HCT116 (cell line): ENCODE measurements at regions not wholly inside any gene's neighbourhood (a gene's known extent, or its start where the extent isn't known, plus 50 kb on each side); places are given as distances from the start of the nearest gene placed in this dataset.

Experiments
- ATAC-seq: fragments of 200-7000 bp; cut with Tn5 transposase; 2 replicates; pipeline ENCODE4 v1.9.1; 2020; ENCODE audit warnings: mild to moderate bottlenecking, moderate library complexity
- BruUV-seq: library from RNA; stranded (reverse); fragments of 400-500 nt; replicated peaks from 2 replicates; lab custom pipeline; 2021; lab: Mats Ljungman, UMichigan
- CTCF ChIA-PET: fragments of 300-600 bp; sonication (Branson Sonifier 250); formaldehyde crosslinking; loops from one replicate; lab custom pipeline; 2021; ENCODE audit warnings: antibody characterized with exemption; lab: Charles Lee
- POLR2A ChIA-PET: fragments of 300-600, 350-600 bp; sonication (Branson Sonifier 250); formaldehyde crosslinking; loops from one replicate; lab custom pipeline; 2021; ENCODE audit warnings: antibody characterized with exemption; lab: Charles Lee
- RAD21 ChIA-PET, 2 experiments: fragments of 300-600 bp; sonication (Branson Sonifier 250); formaldehyde crosslinking; loops; one replicate each; lab custom pipeline; 2023; ENCODE audit warnings: low total read pairs in 2 of 2; ENCODE audit not compliant: uncharacterized antibody in 2 of 2, unreplicated experiment in 2 of 2, low non-redundant PET in 1 of 2; lab: Charles Lee
- DNase-seq: peaks from one replicate; pipeline ENCODE4 v3.0.0-alpha.2; 2010; ENCODE audit warnings: low read depth, low spot score
- H2AFZ ChIP-seq: fragments of 200-600 bp; shearing (Covaris generic), sonication (generic); 2 replicates; pipeline ENCODE4 v1.6.1; 2017; ENCODE audit warnings: low read depth, mixed run types, mixed read lengths, antibody characterized with exemption, low read length; ENCODE audit not compliant: poor library complexity, severe bottlenecking
- H3K27ac ChIP-seq: 2 replicates; pipeline ENCODE4 v1.5.1; 2012; ENCODE audit warnings: low read depth, low read length
- H3K27me3 ChIP-seq: fragments of 200-600 bp; sonication (generic); 2 replicates; pipeline ENCODE4 v1.6.1; 2016; ENCODE audit warnings: mixed run types, low read length, mixed read lengths; ENCODE audit not compliant: insufficient read depth
- H3K36me3 ChIP-seq, 2 experiments: fragments of 200-500 bp in 1 of 2; fragments of 200-600 bp in 1 of 2; sonication (Bioruptor generic) in 1 of 2; sonication (generic) in 1 of 2; 2 replicates each; pipeline versions ENCODE4 v1.5.1 to v1.6.1; 2014 to 2016; ENCODE audit warnings: low read length in 2 of 2, inconsistent platforms in 1 of 2, mixed read lengths in 1 of 2, mixed run types in 1 of 2; ENCODE audit not compliant: insufficient read depth in 2 of 2, control insufficient read depth in 1 of 2
- H3K4me1 ChIP-seq, 2 experiments: fragments of 200-600 bp in 1 of 2; sonication (generic) in 1 of 2; 2 replicates each; pipeline versions ENCODE4 v1.5.1 to v1.6.1; 2012 to 2017; ENCODE audit warnings: low read length in 2 of 2, inconsistent platforms in 1 of 2, mild to moderate bottlenecking in 1 of 2, mixed read lengths in 1 of 2, mixed run types in 1 of 2, moderate library complexity in 1 of 2; ENCODE audit not compliant: insufficient read depth in 2 of 2, control insufficient read depth in 1 of 2
- H3K4me2 ChIP-seq: fragments of 200-600 bp; sonication (generic); 2 replicates; pipeline ENCODE4 v1.6.1; 2017; ENCODE audit warnings: mixed run types, low read length, mixed read lengths
- H3K4me3 ChIP-seq, 2 experiments: fragments of 200-600 bp in 1 of 2; sonication (generic) in 1 of 2; replicated peaks in 1 of 2; 2 replicates each; pipeline ENCODE4 v1.5.1; 2011 to 2016; ENCODE audit warnings: low read length in 2 of 2, control low read depth in 1 of 2, low read depth in 1 of 2, mild to moderate bottlenecking in 1 of 2, mixed read lengths in 1 of 2, mixed run types in 1 of 2
- H3K79me2 ChIP-seq: fragments of 200-600 bp; sonication (generic); 2 replicates; pipeline ENCODE4 v1.6.1; 2017; ENCODE audit warnings: mild to moderate bottlenecking, mixed run types, low read length, moderate library complexity, mixed read lengths; ENCODE audit not compliant: insufficient read depth
- H3K9ac ChIP-seq: fragments of 200-600 bp; sonication (generic); 2 replicates; pipeline ENCODE4 v1.6.1; 2016; ENCODE audit warnings: low read length, mixed read lengths
- H3K9me2 ChIP-seq: fragments of 200-600 bp; sonication (generic), shearing (Covaris generic); 2 replicates; pipeline ENCODE4 v1.6.1; 2017; ENCODE audit warnings: mixed run types, mild to moderate bottlenecking, moderate library complexity; ENCODE audit not compliant: insufficient read depth
- H3K9me3 ChIP-seq, 2 experiments: fragments of 200-500 bp in 1 of 2; fragments of 200-600 bp in 1 of 2; sonication (Bioruptor generic) in 1 of 2; sonication (generic) in 1 of 2; 2 replicates each; pipeline ENCODE4 v1.6.1; 2014 to 2017; ENCODE audit warnings: low read length in 2 of 2, mixed read lengths in 2 of 2, inconsistent platforms in 1 of 2, low read depth in 1 of 2, mild to moderate bottlenecking in 1 of 2, mixed run types in 1 of 2, moderate library complexity in 1 of 2; ENCODE audit not compliant: control insufficient read depth in 1 of 2, insufficient read depth in 1 of 2
- H4K20me1 ChIP-seq: fragments of 200-600 bp; sonication (generic), shearing (Covaris generic); 2 replicates; pipeline ENCODE4 v1.6.1; 2017; ENCODE audit warnings: mixed run types, mild to moderate bottlenecking, moderate library complexity; ENCODE audit not compliant: insufficient read depth
- FOSL1 ChIP-seq: IDR thresholded peaks from 2 replicates; pipeline ENCODE4 v1.6.1; 2012; ENCODE audit warnings: low read depth
- JUND ChIP-seq: IDR thresholded peaks from 2 replicates; pipeline ENCODE4 v1.6.1; 2012
- POLR2A ChIP-seq: IDR thresholded peaks from 2 replicates; pipeline ENCODE4 v1.7.0; 2011; ENCODE audit warnings: borderline replicate concordance; ENCODE audit not compliant: insufficient read depth, insufficient read length; ENCODE audit errors: extremely low read depth
- REST ChIP-seq: IDR thresholded peaks from 2 replicates; pipeline ENCODE4 v1.6.1; 2012; ENCODE audit warnings: low read depth
- SP1 ChIP-seq: IDR thresholded peaks from 2 replicates; pipeline ENCODE4 v1.6.1; 2012; ENCODE audit warnings: low read depth
- YY1 ChIP-seq: IDR thresholded peaks from 2 replicates; pipeline ENCODE4 v1.6.1; 2011; ENCODE audit warnings: low read length, low read depth, moderate library complexity, mild to moderate bottlenecking; ENCODE audit not compliant: insufficient replicate concordance; ENCODE audit errors: extremely low read depth
- intact Hi-C: fragments of 100-400 bp; cut with micrococcal nuclease; formaldehyde crosslinking; loops from 2 replicates; pipeline ENCODE4 v1.10.0; 2022
- TF ChIP-seq, protein P1 (sequence below): IDR thresholded peaks from 2 replicates; pipeline ENCODE4 v1.6.1; 2012

- Histone ChIP-seq H3K36me3 (no peaks in the 10 kb centered on the region), H3K4me3 (no peak overlapping the region), H3K4me1 (no peaks in the 10 kb centered on the region), H3K27ac (no peak overlapping the region), H3K9ac (no peak overlapping the region), H3K27me3 (no peaks in the 10 kb centered on the region), H3K9me3 (peaks cover 0 to 16% of the 10 kb centered on the region in 2 experiments; a peak in 2 of 4 replicates), H2AFZ (no peak overlapping the region), H3K9me2 (no peaks in the 10 kb centered on the region), H3K4me2 (no peak overlapping the region), H3K79me2 (no peaks in the 10 kb centered on the region)
- no peak for ATAC-seq
- intact Hi-C loops = no loop called here
- no TSS peak for BruUV-seq
- ChIA-PET POLR2A (no interaction called here), CTCF (no interaction called here), RAD21 (no interaction called here)
- DNase-seq = no peak
- TF ChIP-seq POLR2A (no peak), FOSL1 (no peak)
- TF ChIP-seq, all 23 proteins: peak for 0
- H4K20me1 ChIP-seq = no peaks in the 10 kb centered on the region
Observed at GRCh38 chr11:92397221-92397755, 172.7 kb downstream of the FAT3 start.

- BruUV-seq = no TSS peak
- intact Hi-C loops = no loop called here
- H3K9me2 ChIP-seq = no peaks in the 10 kb centered on the region
- no peak overlapping the region for H3K9ac ChIP-seq
- no peak for TF ChIP-seq POLR2A
- ChIA-PET POLR2A (no interaction called here), RAD21 (no interaction called here), CTCF (no interaction called here)
- DNase-seq (no peak), ATAC-seq (no peak)
- peaks cover 0 to 8% of the 10 kb centered on the region in 2 experiments; a peak in 2 of 4 replicates for H3K9me3 ChIP-seq
- H3K27me3 ChIP-seq = no peaks in the 10 kb centered on the region
- H3K4me1 ChIP-seq = no peaks in the 10 kb centered on the region
- H3K4me2 ChIP-seq = no peak overlapping the region
- no peak overlapping the region for H3K4me3 ChIP-seq
- H3K36me3 ChIP-seq = no peaks in the 10 kb centered on the region
- H3K79me2 ChIP-seq = no peaks in the 10 kb centered on the region
- no peaks in the 10 kb centered on the region for H4K20me1 ChIP-seq
- H3K27ac ChIP-seq = no peak overlapping the region
- no peak overlapping the region for H2AFZ ChIP-seq
Observed at GRCh38 chr11:92399705-92400104, 175.1 kb downstream of the FAT3 start.

DNA sequence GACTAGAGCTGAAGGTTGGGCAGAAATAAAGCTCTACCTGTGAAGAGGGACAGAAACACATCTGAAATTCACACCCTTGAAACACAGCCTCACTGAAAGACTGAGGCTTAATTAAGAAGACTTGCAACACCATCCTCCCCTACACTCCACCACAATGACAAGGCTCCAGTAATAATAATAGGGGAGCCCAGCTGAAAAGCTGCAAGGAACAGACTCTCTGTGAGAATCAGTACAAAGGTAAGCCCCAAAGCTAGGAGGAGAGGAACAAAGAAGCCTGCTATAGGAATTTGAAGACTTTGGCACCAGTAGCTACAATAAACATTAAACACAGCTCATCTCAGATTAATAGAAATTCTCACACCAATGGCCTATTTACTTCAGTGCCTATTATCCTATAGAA lies 176.9 kb downstream of the FAT3 start:
- POLR2A ChIA-PET = no interaction called here
- Histone ChIP-seq H2AFZ (no peak overlapping the region), H3K4me3 (no peak overlapping the region), H3K27me3 (no peaks in the 10 kb centered on the region), H3K4me1 (no peaks in the 10 kb centered on the region), H3K9me2 (no peaks in the 10 kb centered on the region), H3K27ac (no peak overlapping the region), H3K4me2 (no peak overlapping the region), H3K79me2 (no peaks in the 10 kb centered on the region), H3K9ac (no peak overlapping the region), H4K20me1 (no peaks in the 10 kb centered on the region), H3K9me3 (peaks cover 0 to 9% of the 10 kb centered on the region in 2 experiments; a peak in 2 of 4 replicates), H3K36me3 (no peaks in the 10 kb centered on the region)
- intact Hi-C loops = no loop called here
- RAD21 ChIA-PET = no interaction called here
- DNase-seq = no peak
- no peak for ATAC-seq
- CTCF ChIA-PET = no interaction called here
- BruUV-seq = no TSS peak
- no peak for TF ChIP-seq REST
- TF ChIP-seq JUND = no peak
- TF ChIP-seq, protein P1, sequence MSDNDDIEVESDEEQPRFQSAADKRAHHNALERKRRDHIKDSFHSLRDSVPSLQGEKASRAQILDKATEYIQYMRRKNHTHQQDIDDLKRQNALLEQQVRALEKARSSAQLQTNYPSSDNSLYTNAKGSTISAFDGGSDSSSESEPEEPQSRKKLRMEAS = no peak
- TF ChIP-seq YY1 = no peak
- no peak for TF ChIP-seq SP1
- no peak for TF ChIP-seq POLR2A
